HepG2 (cell line): ENCODE measurements at regions not wholly inside any gene's neighbourhood (a gene's known extent, or its start where the extent isn't known, plus 50 kb on each side); places are given as distances from the start of the nearest gene placed in this dataset.

Experiments used
- ATAC-seq: fragments of 200-7000 bp; cut with Tn5 transposase; 3 replicates; pipeline ENCODE4 v1.9.1; 2020; ENCODE audit warnings: mild to moderate bottlenecking, moderate library complexity
- BruUV-seq: library from RNA; stranded (reverse); fragments of 400-500 nt; replicated peaks from 2 replicates; lab custom pipeline; 2021; lab: Mats Ljungman, UMichigan
- CTCF ChIA-PET: fragments of 300-600 bp; formaldehyde crosslinking; extraction: SDS; loops from one replicate; lab custom pipeline; 2021; ENCODE audit warnings: low total read pairs, inconsistent platforms, low intra/inter-chr PET ratio; lab: Yijun Ruan, JAX
- POLR2A ChIA-PET: fragments of 350-600 bp; sonication (Branson Sonifier 250); formaldehyde crosslinking; loops from one replicate; lab custom pipeline; 2020; ENCODE audit warnings: antibody characterized with exemption, inconsistent platforms; lab: Yijun Ruan, JAX
- DNase-seq: peaks from one replicate; pipeline ENCODE4 v3.0.0-alpha.2; 2015; ENCODE audit warnings: low spot score
- FAIRE-seq: peaks from 3 replicates; lab custom pipeline; 2011; peaks lifted over from hg19 to GRCh38; lab: Jason Lieb, UNC
- H2AFZ ChIP-seq: one replicate; pipeline ENCODE4 v1.6.1; 2011; ENCODE audit warnings: low read length, inconsistent platforms
- H3K27ac ChIP-seq: fragments of 300-600 bp; 3 replicates; pipeline ENCODE4 v1.8.0; 2011; ENCODE audit warnings: mixed run types, mild to moderate bottlenecking, mixed read lengths, low read length, inconsistent platforms; ENCODE audit not compliant: insufficient read depth; ENCODE audit errors: extremely low read length
- H3K27me3 ChIP-seq, 2 experiments: fragments of 200-600 bp in 1 of 2; 2 replicates in 1 of 2; 3 replicates in 1 of 2; pipeline versions ENCODE4 v1.6.0 to v1.8.0; 2011; ENCODE audit warnings: low read length in 2 of 2, mild to moderate bottlenecking in 2 of 2, moderate library complexity in 2 of 2, inconsistent platforms in 1 of 2; ENCODE audit not compliant: insufficient read depth in 2 of 2, control insufficient read depth in 1 of 2
- H3K36me3 ChIP-seq, 2 experiments: fragments of 200-600 bp in 1 of 2; replicated peaks in 1 of 2; 2 replicates in 1 of 2; 3 replicates in 1 of 2; pipeline versions ENCODE4 v1.5.1 to v1.8.0; 2011; ENCODE audit warnings: low read length in 2 of 2, inconsistent platforms in 1 of 2; ENCODE audit not compliant: insufficient read depth in 2 of 2, control insufficient read depth in 1 of 2
- H3K4me1 ChIP-seq: 2 replicates; pipeline ENCODE4 v1.5.1; 2012; ENCODE audit warnings: low read length, inconsistent platforms; ENCODE audit not compliant: insufficient read depth
- H3K4me2 ChIP-seq: 2 replicates; pipeline ENCODE4 v1.6.0; 2011; ENCODE audit warnings: low read depth, low read length, inconsistent platforms
- H3K4me3 ChIP-seq, 3 experiments: fragments of 200-600 bp in 1 of 3; sonication (generic), shearing (Covaris generic) in 1 of 3; replicated peaks in 1 of 3; 2 replicates each; pipeline ENCODE4 v1.5.1; 2011 to 2016; ENCODE audit warnings: low read length in 3 of 3, inconsistent platforms in 2 of 3, low read depth in 2 of 3, mild to moderate bottlenecking in 2 of 3, control low read depth in 1 of 3, mixed read lengths in 1 of 3; ENCODE audit not compliant: insufficient read depth in 1 of 3
- H3K79me2 ChIP-seq: one replicate; pipeline ENCODE4 v1.6.1; 2011; ENCODE audit warnings: low read length, inconsistent platforms; ENCODE audit not compliant: insufficient read depth
- H3K9ac ChIP-seq: 2 replicates; pipeline ENCODE4 v1.6.0; 2011; ENCODE audit warnings: mild to moderate bottlenecking, low read depth, low read length, inconsistent platforms; ENCODE audit not compliant: insufficient read depth
- H3K9me3 ChIP-seq: 2 replicates; pipeline ENCODE4 v1.5.1; 2012; ENCODE audit warnings: mild to moderate bottlenecking, low read length
- H4K20me1 ChIP-seq: 2 replicates; pipeline ENCODE4 v1.6.0; 2011; ENCODE audit warnings: inconsistent platforms, mild to moderate bottlenecking, low read length, moderate library complexity; ENCODE audit not compliant: insufficient read depth
- MAFK ChIP-seq, 2 experiments: IDR thresholded peaks in 1 of 2; conservative IDR thresholded peaks in 1 of 2; 2 replicates each; pipeline ENCODE4 v1.6.1; 2011; ENCODE audit warnings: improper control_type of control experiment in 2 of 2, low read length in 2 of 2
- MNT ChIP-seq: fragments of 450-650 bp; IDR thresholded peaks from 2 replicates; pipeline ENCODE4 v1.6.1; 2016
- SP1 ChIP-seq, 2 experiments: fragments of 450-650 bp in 1 of 2; sonication (generic) in 1 of 2; formaldehyde crosslinking in 1 of 2; IDR thresholded peaks; 2 replicates each; pipeline versions ENCODE4 v1.4.0 to v1.6.1; 2016 to 2020; ENCODE audit warnings: missing genetic modification reagents in 1 of 2
- STAT6 ChIP-seq: sonication (generic); formaldehyde crosslinking; IDR thresholded peaks from 2 replicates; pipeline ENCODE4 v1.4.0; 2020; ENCODE audit warnings: missing genetic modification reagents, mild to moderate bottlenecking, borderline replicate concordance
- ZFP82 ChIP-seq: sonication (generic); formaldehyde crosslinking; IDR thresholded peaks from 2 replicates; pipeline ENCODE4 v1.5.1; 2020; ENCODE audit warnings: mild to moderate bottlenecking, missing genetic modification reagents, borderline replicate concordance
- ZNF724P ChIP-seq: sonication (generic); formaldehyde crosslinking; IDR thresholded peaks from 2 replicates; pipeline ENCODE4 v1.8.0; 2022; ENCODE audit warnings: missing genetic modification reagents, borderline replicate concordance
- WGBS: methylation state at CpG from one replicate; pipeline ENCODE4 v1.1.6; 2017; ENCODE audit warnings: low lambda C conversion rate; 5-methylcytosine and 5-hydroxymethylcytosine counted together
- in situ Hi-C: cut with HindIII; loops from 2 replicates; pipeline ENCODE4 v1.10.0; 2017; ENCODE audit warnings: low pct_unique_long_range_greater_than_20kb; ENCODE audit not compliant: extremely low pct_ligation_motif_present
- intact Hi-C: fragments of 100-400 bp; cut with micrococcal nuclease; formaldehyde crosslinking; loops from one replicate; pipeline ENCODE4 v1.10.0; 2022; ENCODE audit not compliant: unreplicated experiment

- 10% methylated on average over 1 of the region's 1 CpG for WGBS
- no TSS peak for BruUV-seq
- H3K4me1 ChIP-seq = no peaks in the 10 kb centered on the region
- no peak overlapping the region for H2AFZ ChIP-seq
- CTCF ChIA-PET = no interaction called here
- in situ Hi-C loops = no loop called here
- ATAC-seq (no peak), DNase-seq (no peak), FAIRE-seq (no peak)
- H3K4me2 ChIP-seq = no peak overlapping the region
- no peak overlapping the region for H3K27ac ChIP-seq
- intact Hi-C loops = no loop called here
- POLR2A ChIA-PET = no interaction called here
- H3K79me2 ChIP-seq = no peaks in the 10 kb centered on the region
- no peaks in the 10 kb centered on the region for H3K9me3 ChIP-seq
- no peaks in the 10 kb centered on the region for H4K20me1 ChIP-seq
- H3K9ac ChIP-seq = no peak overlapping the region
- no peaks in the 10 kb centered on the region for H3K27me3 ChIP-seq
- H3K36me3 ChIP-seq = no peaks in the 10 kb centered on the region
- H3K4me3 ChIP-seq = no peak overlapping the region
- no peak for TF ChIP-seq STAT6 (CRISPR knock-in tag)
- TF ChIP-seq ZNF724P (CRISPR knock-in tag) = no peak
- TF ChIP-seq MAFK (conservative IDR thresholded peaks at IDR 0.05 in 1 of 2, IDR thresholded peaks at IDR 0.05 in 1 of 2; ENCODE audit: low read length in 2 of 2) = peak in 1 of 2 experiments; percentile 40; a peak in 2 of 4 replicates
- no peak for TF ChIP-seq ZFP82 (CRISPR knock-in tag)
- TF ChIP-seq SP1 (IDR thresholded peaks at IDR 0.05) = no peak
- no peak for TF ChIP-seq SP1 (CRISPR knock-in tag; IDR thresholded peaks at IDR 0.05)
- no peak for TF ChIP-seq MNT
Measured at GRCh38 chr3:106590216-106590615, 721.4 kb upstream of the CBLB start.
